H9 (cell line): ENCODE measurements at regions not wholly inside any gene's neighbourhood (a gene's known extent, or its start where the extent isn't known, plus 50 kb on each side); places are given as distances from the start of the nearest gene placed in this dataset.

Experiments used
- DNase-seq: peaks from one replicate; pipeline ENCODE4 v3.0.0-alpha.2; 2017
- H2AFZ ChIP-seq: one replicate; pipeline ENCODE4 v1.6.1; 2013; ENCODE audit warnings: mild to moderate bottlenecking, low read length, control low read depth, moderate library complexity
- H2AK5ac ChIP-seq: 2 replicates; pipeline ENCODE4 v1.6.1; 2013; ENCODE audit warnings: low read length, control low read depth, mixed read lengths; ENCODE audit not compliant: insufficient read length
- H2BK120ac ChIP-seq: one replicate; pipeline ENCODE4 v1.6.1; 2013; ENCODE audit warnings: low read depth, mild to moderate bottlenecking, low read length, control low read depth, inconsistent platforms; ENCODE audit not compliant: poor library complexity, severe bottlenecking
- H2BK12ac ChIP-seq: 2 replicates; pipeline ENCODE4 v1.6.1; 2013; ENCODE audit warnings: low read length, control low read depth, mixed read lengths, low read depth; ENCODE audit not compliant: insufficient read length
- H2BK15ac ChIP-seq: 2 replicates; pipeline ENCODE4 v1.6.1; 2013; ENCODE audit warnings: low read depth, low read length, control low read depth
- H2BK20ac ChIP-seq: one replicate; pipeline ENCODE4 v1.6.1; 2013; ENCODE audit warnings: low read depth, mild to moderate bottlenecking, low read length, control low read depth, inconsistent platforms; ENCODE audit not compliant: poor library complexity, severe bottlenecking
- H2BK5ac ChIP-seq: 2 replicates; pipeline ENCODE4 v1.6.1; 2013; ENCODE audit warnings: low read length, control low read depth, mixed read lengths; ENCODE audit not compliant: insufficient read length
- H3K14ac ChIP-seq: 2 replicates; pipeline ENCODE4 v1.6.1; 2013; ENCODE audit warnings: low read length, control low read depth; ENCODE audit not compliant: insufficient read depth
- H3K18ac ChIP-seq: 2 replicates; pipeline ENCODE4 v1.6.1; 2013; ENCODE audit warnings: low read depth, mild to moderate bottlenecking, mixed read lengths, low read length, control low read depth; ENCODE audit not compliant: insufficient read length
- H3K23ac ChIP-seq: 2 replicates; pipeline ENCODE4 v1.6.1; 2013; ENCODE audit warnings: low read length, control low read depth, mixed read lengths, low read depth; ENCODE audit not compliant: insufficient read length
- H3K23me2 ChIP-seq: 2 replicates; pipeline ENCODE4 v1.6.1; 2013; ENCODE audit warnings: low read depth, mild to moderate bottlenecking, mixed read lengths, low read length, control low read depth; ENCODE audit not compliant: insufficient read length, poor library complexity, severe bottlenecking
- H3K27ac ChIP-seq: 2 replicates; pipeline ENCODE4 v1.5.1; 2013; ENCODE audit warnings: low read length, control low read depth, mixed read lengths, low read depth; ENCODE audit not compliant: insufficient read length
- H3K27me3 ChIP-seq: 2 replicates; pipeline ENCODE4 v1.6.1; 2013; ENCODE audit warnings: low read length, control low read depth, inconsistent platforms; ENCODE audit not compliant: insufficient read depth
- H3K4ac ChIP-seq: 2 replicates; pipeline ENCODE4 v1.6.1; 2013; ENCODE audit warnings: low read depth, mild to moderate bottlenecking, control low read depth, inconsistent platforms, low read length, moderate library complexity
- H3K4me1 ChIP-seq: 2 replicates; pipeline ENCODE4 v1.6.1; 2013; ENCODE audit warnings: low read length, control low read depth, inconsistent platforms; ENCODE audit not compliant: insufficient read depth
- H3K4me2 ChIP-seq: 2 replicates; pipeline ENCODE4 v1.6.1; 2013; ENCODE audit warnings: low read length, control low read depth, mixed read lengths; ENCODE audit not compliant: insufficient read length, insufficient read depth
- H3K56ac ChIP-seq: 2 replicates; pipeline ENCODE4 v1.6.1; 2013; ENCODE audit warnings: low read depth, mild to moderate bottlenecking, mixed read lengths, low read length, control low read depth; ENCODE audit not compliant: insufficient read length
- H3K79me1 ChIP-seq: 2 replicates; pipeline ENCODE4 v1.6.1; 2013; ENCODE audit warnings: low read depth, mild to moderate bottlenecking, moderate library complexity, low read length, control low read depth, inconsistent platforms; ENCODE audit not compliant: insufficient read depth, poor library complexity, severe bottlenecking
- H3K79me2 ChIP-seq: 2 replicates; pipeline ENCODE4 v1.6.1; 2013; ENCODE audit warnings: low read length, control low read depth, inconsistent platforms; ENCODE audit not compliant: insufficient read depth
- H3K9ac ChIP-seq: 2 replicates; pipeline ENCODE4 v1.6.1; 2013; ENCODE audit warnings: low read length, control low read depth, mixed read lengths; ENCODE audit not compliant: insufficient read length; ENCODE audit errors: extremely low read depth
- H3K9me3 ChIP-seq: one replicate; pipeline ENCODE4 v1.6.1; 2013; ENCODE audit warnings: low read depth, low read length, inconsistent platforms; ENCODE audit not compliant: control insufficient read depth
- H3T11ph ChIP-seq: one replicate; pipeline ENCODE4 v1.6.1; 2013; ENCODE audit warnings: mild to moderate bottlenecking, low read length, control low read depth, inconsistent platforms
- H4K20me1 ChIP-seq: one replicate; pipeline ENCODE4 v1.6.1; 2013; ENCODE audit not compliant: control insufficient read depth, insufficient read length, insufficient read depth
- H4K5ac ChIP-seq: 2 replicates; pipeline ENCODE4 v1.6.1; 2013; ENCODE audit warnings: low read depth, mild to moderate bottlenecking, mixed read lengths, low read length, control low read depth; ENCODE audit not compliant: insufficient read length
- H4K8ac ChIP-seq: replicated peaks from 2 replicates; pipeline ENCODE4 v1.6.1; 2013; ENCODE audit warnings: low read length, control low read depth, mixed read lengths, low read depth; ENCODE audit not compliant: insufficient read length
- H4K91ac ChIP-seq: 2 replicates; pipeline ENCODE4 v1.6.1; 2013; ENCODE audit warnings: low read depth, mild to moderate bottlenecking, moderate library complexity, mixed read lengths, low read length, control low read depth; ENCODE audit not compliant: insufficient read length
- H3K27ac Mint-ChIP-seq, 3 experiments: 2 replicates in 2 of 3; 3 replicates in 1 of 3; pipeline ENCODE4 v1.8.0; 2020 to 2021; ENCODE audit warnings: mixed read lengths in 3 of 3, mild to moderate bottlenecking in 1 of 3, moderate library complexity in 1 of 3
- H3K27me3 Mint-ChIP-seq: 2 replicates; pipeline ENCODE4 v1.8.0; 2021; ENCODE audit warnings: low read depth, mild to moderate bottlenecking, moderate library complexity, mixed read lengths
- H3K36me3 Mint-ChIP-seq, 3 experiments: 2 replicates in 2 of 3; 3 replicates in 1 of 3; pipeline ENCODE4 v1.8.0; 2020 to 2021; ENCODE audit warnings: low read depth in 3 of 3, mixed read lengths in 3 of 3; ENCODE audit not compliant: insufficient read depth in 1 of 3
- H3K4me1 Mint-ChIP-seq, 2 experiments: 2 replicates each; pipeline ENCODE4 v1.8.0; 2020; ENCODE audit warnings: mixed read lengths in 2 of 2
- H3K4me3 Mint-ChIP-seq, 2 experiments: 2 replicates in 1 of 2; 3 replicates in 1 of 2; pipeline ENCODE4 v1.8.0; 2020 to 2021; ENCODE audit warnings: mild to moderate bottlenecking in 2 of 2, mixed read lengths in 2 of 2, moderate library complexity in 1 of 2
- H3K9me3 Mint-ChIP-seq, 2 experiments: 2 replicates in 1 of 2; 3 replicates in 1 of 2; pipeline ENCODE4 v1.8.0; 2020; ENCODE audit warnings: mild to moderate bottlenecking in 2 of 2, mixed read lengths in 2 of 2, moderate library complexity in 1 of 2
- WGBS: extraction: QIAGEN DNeasy Blood & Tissue Kit; methylation state at CpG from one replicate; pipeline ENCODE4 v1.1.7; 2013; ENCODE audit warnings: missing lambda C conversion rate, low lambda C conversion rate, mixed read lengths; ENCODE audit not compliant: insufficient read length; ENCODE audit errors: extremely low coverage; 5-methylcytosine and 5-hydroxymethylcytosine counted together
- TF ChIP-seq, protein P1 (sequence below): fragments of 200-600 bp; sonication (generic); conservative IDR thresholded peaks from 3 replicates; pipeline ENCODE4 v1.8.0; 2021; ENCODE audit warnings: antibody characterized with exemption, mild to moderate bottlenecking

- TF ChIP-seq, protein P1, sequence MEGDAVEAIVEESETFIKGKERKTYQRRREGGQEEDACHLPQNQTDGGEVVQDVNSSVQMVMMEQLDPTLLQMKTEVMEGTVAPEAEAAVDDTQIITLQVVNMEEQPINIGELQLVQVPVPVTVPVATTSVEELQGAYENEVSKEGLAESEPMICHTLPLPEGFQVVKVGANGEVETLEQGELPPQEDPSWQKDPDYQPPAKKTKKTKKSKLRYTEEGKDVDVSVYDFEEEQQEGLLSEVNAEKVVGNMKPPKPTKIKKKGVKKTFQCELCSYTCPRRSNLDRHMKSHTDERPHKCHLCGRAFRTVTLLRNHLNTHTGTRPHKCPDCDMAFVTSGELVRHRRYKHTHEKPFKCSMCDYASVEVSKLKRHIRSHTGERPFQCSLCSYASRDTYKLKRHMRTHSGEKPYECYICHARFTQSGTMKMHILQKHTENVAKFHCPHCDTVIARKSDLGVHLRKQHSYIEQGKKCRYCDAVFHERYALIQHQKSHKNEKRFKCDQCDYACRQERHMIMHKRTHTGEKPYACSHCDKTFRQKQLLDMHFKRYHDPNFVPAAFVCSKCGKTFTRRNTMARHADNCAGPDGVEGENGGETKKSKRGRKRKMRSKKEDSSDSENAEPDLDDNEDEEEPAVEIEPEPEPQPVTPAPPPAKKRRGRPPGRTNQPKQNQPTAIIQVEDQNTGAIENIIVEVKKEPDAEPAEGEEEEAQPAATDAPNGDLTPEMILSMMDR: no peak
- H4K8ac ChIP-seq: no peak overlapping the region
- no peak overlapping the region for H2AFZ ChIP-seq
Observed at GRCh38 chr14:38866461-38866860, 236.6 kb downstream of the SEC23A start.

More at GRCh38 chr14:38866461-38866860, 236.6 kb downstream of the SEC23A start:
- peaks cover 2 to 12% (median 7%) of the 10 kb centered on the region in 3 experiments; a peak in 3 of 7 replicates for H3K36me3 Mint-ChIP-seq
- Histone ChIP-seq H3K79me1 (no peaks in the 10 kb centered on the region), H3K27ac (no peak overlapping the region), H3K23me2 (no peaks in the 10 kb centered on the region), H3K27me3 (no peaks in the 10 kb centered on the region), H3K23ac (no peak overlapping the region), H3T11ph (no peak overlapping the region), H3K56ac (no peak overlapping the region), H3K4me1 (no peaks in the 10 kb centered on the region), H2BK120ac (no peak overlapping the region), H2BK20ac (no peak overlapping the region), H3K9ac (no peak overlapping the region), H3K4ac (no peak overlapping the region), H3K4me2 (no peak overlapping the region), H3K18ac (no peak overlapping the region), H4K20me1 (no peaks in the 10 kb centered on the region), H2BK12ac (no peak overlapping the region), H2BK5ac (no peak overlapping the region), H3K9me3 (no peaks in the 10 kb centered on the region), H3K14ac (no peak overlapping the region), H2BK15ac (no peak overlapping the region), H4K91ac (no peak overlapping the region), H2AK5ac (no peak overlapping the region), H3K79me2 (no peaks in the 10 kb centered on the region), H4K5ac (no peak overlapping the region)
- no peak overlapping the region for H3K27ac Mint-ChIP-seq
- no CpG with 5 or more reads among the region's 4 CpGs for WGBS
- no peak for DNase-seq
- peaks cover 13 to 23% of the 10 kb centered on the region in 2 experiments for H3K4me1 Mint-ChIP-seq
- H3K4me3 Mint-ChIP-seq: no peak overlapping the region
- H3K9me3 Mint-ChIP-seq: peaks cover 6 to 8% of the 10 kb centered on the region in 2 experiments; a peak in 4 of 5 replicates
- H3K27me3 Mint-ChIP-seq: no peaks in the 10 kb centered on the region
